Neural cell (in vitro differentiated cells): ENCODE measurements at regions not wholly inside any gene's neighbourhood (a gene's known extent, or its start where the extent isn't known, plus 50 kb on each side); places are given as distances from the start of the nearest gene placed in this dataset.

Source experiments
- EP300 ChIP-seq: fragments of 450-650 bp; conservative IDR thresholded peaks from 2 replicates; pipeline ENCODE4 v1.6.1; 2014; ENCODE audit warnings: antibody characterized with exemption, mild to moderate bottlenecking, moderate library complexity; ENCODE audit not compliant: poor library complexity, severe bottlenecking
- EZH2 ChIP-seq: fragments of 200-600, 300-800 bp; shearing (Covaris generic), sonication (generic); IDR thresholded peaks from 2 replicates; pipeline ENCODE4 v1.6.1; 2014; ENCODE audit warnings: antibody characterized with exemption, low read length, borderline replicate concordance, mild to moderate bottlenecking; ENCODE audit not compliant: insufficient read depth, poor library complexity, severe bottlenecking
- POLR2AphosphoS5 ChIP-seq: IDR thresholded peaks from 2 replicates; pipeline ENCODE4 v1.6.1; 2012
- RAD21 ChIP-seq: fragments of 450-650 bp; conservative IDR thresholded peaks from 2 replicates; pipeline ENCODE4 v1.6.1; 2014; ENCODE audit warnings: antibody characterized with exemption, mild to moderate bottlenecking, moderate library complexity
- TAF1 ChIP-seq: IDR thresholded peaks from 2 replicates; pipeline ENCODE4 v1.6.1; 2012; ENCODE audit warnings: low read depth
- TF ChIP-seq, protein P1 (sequence below): fragments of 450-650 bp; IDR thresholded peaks from 2 replicates; pipeline ENCODE4 v1.5.1; 2014; ENCODE audit warnings: antibody characterized with exemption, mild to moderate bottlenecking, moderate library complexity; ENCODE audit not compliant: poor library complexity, severe bottlenecking
- TF ChIP-seq, protein P2 (sequence below): IDR thresholded peaks from 2 replicates; pipeline ENCODE4 v1.6.1; 2012; ENCODE audit warnings: borderline replicate concordance

- TF ChIP-seq, protein P1, sequence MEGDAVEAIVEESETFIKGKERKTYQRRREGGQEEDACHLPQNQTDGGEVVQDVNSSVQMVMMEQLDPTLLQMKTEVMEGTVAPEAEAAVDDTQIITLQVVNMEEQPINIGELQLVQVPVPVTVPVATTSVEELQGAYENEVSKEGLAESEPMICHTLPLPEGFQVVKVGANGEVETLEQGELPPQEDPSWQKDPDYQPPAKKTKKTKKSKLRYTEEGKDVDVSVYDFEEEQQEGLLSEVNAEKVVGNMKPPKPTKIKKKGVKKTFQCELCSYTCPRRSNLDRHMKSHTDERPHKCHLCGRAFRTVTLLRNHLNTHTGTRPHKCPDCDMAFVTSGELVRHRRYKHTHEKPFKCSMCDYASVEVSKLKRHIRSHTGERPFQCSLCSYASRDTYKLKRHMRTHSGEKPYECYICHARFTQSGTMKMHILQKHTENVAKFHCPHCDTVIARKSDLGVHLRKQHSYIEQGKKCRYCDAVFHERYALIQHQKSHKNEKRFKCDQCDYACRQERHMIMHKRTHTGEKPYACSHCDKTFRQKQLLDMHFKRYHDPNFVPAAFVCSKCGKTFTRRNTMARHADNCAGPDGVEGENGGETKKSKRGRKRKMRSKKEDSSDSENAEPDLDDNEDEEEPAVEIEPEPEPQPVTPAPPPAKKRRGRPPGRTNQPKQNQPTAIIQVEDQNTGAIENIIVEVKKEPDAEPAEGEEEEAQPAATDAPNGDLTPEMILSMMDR = no peak
- TF ChIP-seq, protein P2, sequence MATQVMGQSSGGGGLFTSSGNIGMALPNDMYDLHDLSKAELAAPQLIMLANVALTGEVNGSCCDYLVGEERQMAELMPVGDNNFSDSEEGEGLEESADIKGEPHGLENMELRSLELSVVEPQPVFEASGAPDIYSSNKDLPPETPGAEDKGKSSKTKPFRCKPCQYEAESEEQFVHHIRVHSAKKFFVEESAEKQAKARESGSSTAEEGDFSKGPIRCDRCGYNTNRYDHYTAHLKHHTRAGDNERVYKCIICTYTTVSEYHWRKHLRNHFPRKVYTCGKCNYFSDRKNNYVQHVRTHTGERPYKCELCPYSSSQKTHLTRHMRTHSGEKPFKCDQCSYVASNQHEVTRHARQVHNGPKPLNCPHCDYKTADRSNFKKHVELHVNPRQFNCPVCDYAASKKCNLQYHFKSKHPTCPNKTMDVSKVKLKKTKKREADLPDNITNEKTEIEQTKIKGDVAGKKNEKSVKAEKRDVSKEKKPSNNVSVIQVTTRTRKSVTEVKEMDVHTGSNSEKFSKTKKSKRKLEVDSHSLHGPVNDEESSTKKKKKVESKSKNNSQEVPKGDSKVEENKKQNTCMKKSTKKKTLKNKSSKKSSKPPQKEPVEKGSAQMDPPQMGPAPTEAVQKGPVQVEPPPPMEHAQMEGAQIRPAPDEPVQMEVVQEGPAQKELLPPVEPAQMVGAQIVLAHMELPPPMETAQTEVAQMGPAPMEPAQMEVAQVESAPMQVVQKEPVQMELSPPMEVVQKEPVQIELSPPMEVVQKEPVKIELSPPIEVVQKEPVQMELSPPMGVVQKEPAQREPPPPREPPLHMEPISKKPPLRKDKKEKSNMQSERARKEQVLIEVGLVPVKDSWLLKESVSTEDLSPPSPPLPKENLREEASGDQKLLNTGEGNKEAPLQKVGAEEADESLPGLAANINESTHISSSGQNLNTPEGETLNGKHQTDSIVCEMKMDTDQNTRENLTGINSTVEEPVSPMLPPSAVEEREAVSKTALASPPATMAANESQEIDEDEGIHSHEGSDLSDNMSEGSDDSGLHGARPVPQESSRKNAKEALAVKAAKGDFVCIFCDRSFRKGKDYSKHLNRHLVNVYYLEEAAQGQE = no peak
- TF ChIP-seq EP300 (no peak), RAD21 (no peak), TAF1 (no peak), EZH2 (no peak), POLR2AphosphoS5 (no peak)
These were observed 77.4 kb downstream of the INHBB start for GRCh38 chr2:120423167-120423943.
